NCI-H446 (cell line): ENCODE measurements at regions not wholly inside any gene's neighbourhood (a gene's known extent, or its start where the extent isn't known, plus 50 kb on each side); places are given as distances from the start of the nearest gene placed in this dataset.

Source experiments
- DNase-seq, 2 experiments: peaks; one replicate each; lab custom pipeline; 2025; lab: John Stamatoyannopoulos, UW

DNA sequence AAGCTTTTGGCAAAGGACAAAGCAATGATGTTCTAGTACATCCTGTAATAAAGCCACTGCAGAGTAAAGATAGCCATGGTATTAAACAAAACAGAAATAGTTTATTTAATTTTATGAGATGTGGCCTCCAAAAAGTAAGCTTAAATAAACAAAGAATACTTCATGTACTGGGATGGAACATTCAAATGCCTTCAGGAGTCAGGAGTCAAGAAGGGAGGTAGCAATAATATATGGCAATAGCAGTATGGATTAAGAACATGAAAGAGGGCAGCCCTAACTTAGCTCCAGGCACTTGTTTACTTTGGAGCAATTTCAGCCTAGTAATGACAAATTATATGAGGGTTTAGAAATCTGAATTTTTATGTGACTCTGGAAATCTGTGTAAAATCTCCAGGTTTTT, 343.9 kb upstream of the THRB start:
- no peak for DNase-seq

DNA sequence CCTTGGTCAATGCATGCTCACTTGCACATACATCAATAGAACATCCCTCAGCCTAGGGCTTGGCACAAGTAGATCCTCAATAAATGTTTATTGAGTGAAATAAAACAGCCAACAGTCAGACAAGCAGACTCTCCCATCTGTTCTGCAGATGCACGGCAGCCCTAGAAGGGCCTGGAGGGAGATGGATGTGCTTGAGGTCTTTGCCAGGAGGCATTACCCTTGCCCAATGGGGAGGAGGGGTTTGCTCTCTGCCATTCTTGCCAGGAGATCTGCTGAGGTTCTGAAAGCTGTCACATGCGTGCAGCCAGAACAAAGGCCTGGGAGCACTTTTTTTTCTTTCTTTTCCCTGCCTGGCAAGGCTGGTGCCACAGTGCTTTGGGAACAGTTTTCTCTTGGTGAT, 349.3 kb upstream of the THRB start:
- DNase-seq, result peak; percentile 72 to 91

DNA sequence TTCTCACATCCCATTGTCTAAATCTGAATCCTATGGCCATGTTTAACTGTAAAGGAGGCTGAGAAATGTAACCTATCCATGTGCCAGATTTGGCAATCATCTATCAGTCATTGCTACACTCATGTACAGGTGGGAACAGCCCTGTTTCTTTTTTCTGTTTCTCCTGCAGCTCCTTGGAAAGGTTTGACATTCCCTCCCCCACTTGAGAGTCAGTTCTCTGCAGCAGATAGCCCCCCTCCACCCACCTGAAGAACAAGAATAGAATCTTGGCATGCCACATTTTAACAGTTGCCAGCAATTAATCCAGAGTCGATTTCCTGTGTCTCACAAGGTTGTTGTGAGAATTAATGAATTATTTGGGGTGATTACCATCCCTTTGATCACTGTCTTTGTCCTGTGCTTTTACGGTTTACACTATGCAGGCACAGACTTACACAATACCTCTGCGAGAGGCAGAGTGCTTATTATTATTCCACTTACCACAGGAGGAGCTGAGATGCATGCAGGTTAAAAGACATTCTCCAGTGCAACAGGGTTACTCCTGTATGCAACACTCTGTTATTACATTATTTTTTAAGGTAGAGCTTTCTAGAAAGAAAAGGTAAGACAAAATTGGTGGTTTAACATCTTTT, 351.0 kb upstream of the THRB start:
- peak in 1 of 2 experiments; percentile 19 for DNase-seq

GRCh38 chr3:24846286-24846860, 351.7 kb upstream of the THRB start:
- peak; percentile 38 to 89 for DNase-seq

- DNase-seq, result no peak
Measured at GRCh38 chr3:24850245-24850644, 355.6 kb upstream of the THRB start.

DNA sequence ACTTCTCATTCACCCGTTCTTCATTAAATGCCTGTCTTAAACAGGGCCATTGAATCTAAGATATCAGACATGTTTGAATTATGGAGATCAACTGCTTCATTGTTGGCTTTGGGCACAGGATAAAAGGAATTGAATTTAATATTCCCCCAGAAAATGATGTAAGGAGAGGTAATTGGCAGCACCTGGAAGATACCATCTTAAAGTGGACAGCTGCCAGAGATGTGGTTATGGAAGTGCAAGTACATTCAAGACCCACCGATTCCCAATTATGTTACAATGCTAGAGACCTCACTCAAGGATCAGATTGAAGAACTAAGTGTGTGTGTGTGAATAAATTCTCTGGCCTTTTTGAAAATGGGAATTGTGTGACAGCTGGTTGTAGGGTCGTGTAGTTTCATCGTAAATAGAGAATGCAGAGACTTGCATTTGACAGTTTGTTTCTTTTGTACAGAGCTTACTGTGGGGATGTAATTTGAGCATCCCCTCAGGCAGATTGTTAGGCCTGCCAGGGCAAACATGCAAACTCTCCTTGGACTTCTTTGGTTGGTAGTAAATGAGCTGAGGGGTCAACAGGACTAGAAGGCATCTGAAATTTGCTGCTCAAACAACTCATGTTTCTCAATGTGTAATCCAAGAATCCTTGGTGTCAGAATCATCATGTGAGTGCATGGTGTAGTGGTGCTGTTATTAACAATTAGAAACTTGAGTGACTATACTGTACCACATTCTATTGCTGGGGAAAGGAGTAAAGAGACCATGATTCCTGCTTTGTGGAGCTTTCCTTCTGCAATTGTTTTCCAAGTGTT, 359.2 kb upstream of the THRB start:
- peak in 1 of 2 experiments; percentile 63 for DNase-seq

DNA sequence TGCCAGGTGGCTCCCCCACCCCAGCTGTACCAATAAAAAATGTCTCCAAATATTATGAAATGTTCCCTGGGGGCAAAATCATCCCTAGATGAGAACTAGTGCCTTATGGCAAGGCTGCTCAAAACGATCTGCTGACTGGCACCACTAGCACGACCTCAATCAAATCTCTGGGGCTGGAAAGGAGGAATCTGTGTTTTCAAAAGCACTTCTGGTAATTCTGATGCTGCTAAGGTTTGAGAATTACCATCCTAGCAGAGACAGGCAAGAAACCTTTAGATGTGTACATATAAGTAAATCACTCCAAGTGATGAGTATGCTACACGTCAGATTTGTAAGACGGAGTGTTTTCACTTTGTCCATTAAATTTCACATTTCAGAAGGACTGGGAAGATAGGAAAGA, 360.1 kb upstream of the THRB start:
- DNase-seq, result peak in 1 of 2 experiments; percentile 40

GRCh38 chr3:24857945-24858344, 363.3 kb upstream of the THRB start:
- no peak for DNase-seq

- DNase-seq, result no peak
Measured at GRCh38 chr3:24863215-24863614, 368.6 kb upstream of the THRB start.

DNA sequence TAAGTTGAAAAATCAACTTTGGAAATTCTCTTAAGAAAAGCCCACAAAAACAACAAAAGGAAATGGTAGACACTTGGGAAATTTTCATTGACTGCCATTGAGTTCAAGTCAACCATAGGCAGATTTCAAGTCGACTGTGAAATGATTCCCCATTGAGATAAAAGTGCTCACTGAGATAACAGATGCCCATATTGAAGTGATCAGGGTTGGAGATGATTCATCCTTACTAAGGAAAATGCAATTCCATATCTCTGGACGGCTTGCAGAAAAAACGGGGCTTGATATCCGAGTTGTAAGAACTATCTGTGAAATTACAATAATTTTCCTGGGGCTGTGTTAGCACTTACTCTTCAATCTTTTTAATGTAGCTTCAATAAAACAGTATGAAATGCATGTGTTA, 373.1 kb upstream of the THRB start:
- no peak for DNase-seq

DNA sequence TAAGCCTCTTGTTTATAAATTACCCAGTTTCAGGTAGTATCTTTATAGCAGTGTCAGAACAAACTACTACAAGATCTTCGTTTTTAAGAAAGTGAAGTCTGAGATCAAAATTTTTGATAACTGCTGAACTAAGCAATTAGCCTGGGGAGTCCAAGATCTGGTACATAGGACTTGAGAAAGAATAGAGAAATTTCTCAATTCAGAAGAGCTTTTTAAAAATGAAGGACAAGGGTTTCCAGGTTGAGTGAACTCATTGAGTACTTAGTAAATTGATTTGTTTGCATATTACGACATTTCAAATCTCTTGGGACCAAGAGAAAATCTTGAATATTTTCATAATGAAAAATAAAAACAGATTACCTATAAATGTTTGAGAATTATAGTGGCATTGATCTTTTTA, 386.6 kb upstream of the THRB start:
- DNase-seq, result no peak

- DNase-seq, result no peak
Measured at GRCh38 chr3:24886501-24886900, 391.9 kb upstream of the THRB start.

DNA sequence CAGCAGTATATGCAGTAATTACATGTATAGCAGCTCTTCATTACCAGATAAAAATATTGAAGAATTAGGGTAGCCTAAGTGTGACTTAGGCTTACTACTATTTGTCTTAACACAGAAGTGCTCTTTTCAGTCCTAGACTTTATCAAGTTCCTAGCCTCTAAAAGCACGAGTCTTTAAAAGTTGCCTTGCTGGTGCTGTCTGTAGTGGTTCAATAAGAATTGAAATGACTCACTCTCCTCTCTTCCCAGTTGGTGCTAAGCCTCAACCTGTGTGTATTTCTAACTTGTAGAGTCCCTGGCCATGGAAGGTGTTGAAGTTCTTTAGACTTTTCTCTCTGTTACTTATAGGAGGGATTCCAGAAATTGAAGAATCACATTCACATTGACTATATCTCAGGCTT, 395.4 kb upstream of the THRB start:
- DNase-seq, result no peak

DNA sequence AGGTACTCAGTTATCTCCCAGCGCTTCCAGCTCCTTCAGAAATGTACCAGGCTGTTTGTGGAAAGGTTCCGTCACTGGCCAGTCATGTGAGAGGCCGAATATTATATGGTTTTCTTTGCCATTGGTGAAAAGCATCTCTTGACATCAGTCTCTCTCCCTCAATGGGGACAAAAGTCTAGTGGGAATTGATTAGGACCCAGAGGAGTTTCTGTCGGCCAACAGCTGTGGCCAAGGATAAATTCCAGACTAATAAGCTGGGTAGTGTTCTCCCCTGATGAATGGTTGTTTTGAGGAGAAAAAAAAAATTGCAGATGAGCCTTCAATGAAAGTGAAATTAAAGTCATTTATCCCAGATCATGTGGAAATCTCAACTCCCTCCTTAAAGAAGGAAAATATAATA, 404.7 kb upstream of the THRB start:
- DNase-seq, result no peak

GRCh38 chr3:24899901-24900603, 405.4 kb upstream of the THRB start:
- DNase-seq, result no peak

DNA sequence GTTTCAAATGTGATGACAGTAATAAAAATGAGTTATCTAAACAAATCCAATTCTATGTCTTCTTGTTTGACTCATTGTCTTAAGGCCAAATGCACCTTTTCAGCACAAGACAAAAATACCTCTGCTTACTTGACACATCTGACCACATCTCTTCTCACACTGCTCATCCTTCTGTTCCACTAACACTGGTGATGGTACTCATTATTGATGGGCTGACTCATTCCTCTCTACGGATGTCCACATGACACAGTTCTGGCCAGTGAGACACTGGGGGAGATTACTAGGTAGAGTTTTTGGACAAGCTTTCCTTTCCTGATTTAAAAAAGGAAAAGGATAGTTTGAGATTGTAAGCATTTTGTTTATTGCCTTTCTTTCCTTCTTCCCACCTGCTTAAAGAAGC, 410.6 kb upstream of the THRB start:
- DNase-seq, result no peak

DNA sequence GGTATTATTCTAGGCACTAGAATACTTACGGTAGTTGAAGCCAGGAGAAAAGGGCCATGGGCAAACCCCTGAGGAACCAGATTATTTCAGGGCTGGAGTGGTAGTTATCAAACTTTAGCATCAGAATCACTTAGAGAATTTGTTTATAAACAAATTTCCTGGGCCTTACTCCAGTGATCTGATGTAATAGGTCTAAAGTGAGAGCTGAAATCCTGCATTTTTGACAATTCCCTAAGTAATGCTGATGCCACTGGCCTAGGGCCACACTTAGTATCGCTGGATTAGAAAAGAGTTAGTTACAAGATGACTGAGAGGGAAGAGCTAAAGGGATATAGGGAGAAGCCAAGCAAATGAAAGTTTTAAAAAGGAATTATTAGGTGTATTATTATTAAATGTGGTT, 412.5 kb upstream of the THRB start:
- DNase-seq, result no peak

- no peak for DNase-seq
Measured at GRCh38 chr3:24911076-24911475, 416.4 kb upstream of the THRB start.

GRCh38 chr3:24915639-24916038, 421.0 kb upstream of the THRB start:
- no peak for DNase-seq

- no peak for DNase-seq
Measured at GRCh38 chr3:24917908-24918307, 423.3 kb upstream of the THRB start.

GRCh38 chr3:24923570-24923969, 428.9 kb upstream of the THRB start:
- DNase-seq, result no peak

DNA sequence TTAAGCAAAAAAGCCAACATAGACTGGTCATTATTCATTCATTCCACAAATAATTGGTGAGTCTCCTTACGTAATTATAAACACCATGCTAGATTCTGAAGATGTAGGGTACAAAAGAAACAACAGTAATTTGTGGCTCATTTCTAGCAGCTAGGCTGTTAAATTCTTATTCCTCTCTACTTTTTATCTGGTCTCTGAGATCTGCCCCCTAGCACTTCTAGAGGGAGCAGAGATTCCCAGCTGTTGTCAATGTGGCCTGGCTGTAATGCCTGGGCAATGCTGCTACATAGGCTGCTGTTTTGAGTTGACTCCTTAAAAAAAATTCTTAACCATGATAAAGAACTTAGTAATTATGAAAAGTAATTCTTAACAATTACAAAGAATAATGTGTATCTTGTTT, 434.9 kb upstream of the THRB start:
- no peak for DNase-seq

- no peak for DNase-seq
Measured at GRCh38 chr3:24933401-24933800, 438.8 kb upstream of the THRB start.
